Ammon's horn (tissue), 1 donor: ENCODE measurements at regions not wholly inside any gene's neighbourhood (a gene's known extent, or its start where the extent isn't known, plus 50 kb on each side); places are given as distances from the start of the nearest gene placed in this dataset.

ENCODE experiments used
- DNase-seq: peaks from one replicate; pipeline ENCODE4 v3.0.0-alpha.2; 2016; ENCODE audit warnings: low spot score

DNA sequence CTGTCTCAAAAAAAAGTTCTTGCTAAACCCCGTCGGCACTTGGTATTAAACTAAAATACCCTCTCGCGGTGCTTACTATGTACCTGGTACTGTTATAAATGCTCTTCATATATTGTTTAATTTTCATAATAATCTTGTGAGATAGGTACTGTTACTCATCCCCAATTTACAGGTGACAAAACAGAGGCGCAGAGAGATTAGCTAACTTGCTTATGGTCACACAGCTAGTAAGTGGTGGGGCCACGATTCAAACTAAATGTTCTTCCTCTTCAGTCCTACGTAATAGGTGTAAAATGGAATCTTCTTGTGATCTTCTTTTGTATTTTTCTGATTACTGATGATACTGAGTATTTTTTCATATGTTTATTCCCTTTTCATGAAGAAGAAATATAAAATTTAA, 51.3 kb downstream of the TET3 start:
- DNase-seq, result no peak

DNA sequence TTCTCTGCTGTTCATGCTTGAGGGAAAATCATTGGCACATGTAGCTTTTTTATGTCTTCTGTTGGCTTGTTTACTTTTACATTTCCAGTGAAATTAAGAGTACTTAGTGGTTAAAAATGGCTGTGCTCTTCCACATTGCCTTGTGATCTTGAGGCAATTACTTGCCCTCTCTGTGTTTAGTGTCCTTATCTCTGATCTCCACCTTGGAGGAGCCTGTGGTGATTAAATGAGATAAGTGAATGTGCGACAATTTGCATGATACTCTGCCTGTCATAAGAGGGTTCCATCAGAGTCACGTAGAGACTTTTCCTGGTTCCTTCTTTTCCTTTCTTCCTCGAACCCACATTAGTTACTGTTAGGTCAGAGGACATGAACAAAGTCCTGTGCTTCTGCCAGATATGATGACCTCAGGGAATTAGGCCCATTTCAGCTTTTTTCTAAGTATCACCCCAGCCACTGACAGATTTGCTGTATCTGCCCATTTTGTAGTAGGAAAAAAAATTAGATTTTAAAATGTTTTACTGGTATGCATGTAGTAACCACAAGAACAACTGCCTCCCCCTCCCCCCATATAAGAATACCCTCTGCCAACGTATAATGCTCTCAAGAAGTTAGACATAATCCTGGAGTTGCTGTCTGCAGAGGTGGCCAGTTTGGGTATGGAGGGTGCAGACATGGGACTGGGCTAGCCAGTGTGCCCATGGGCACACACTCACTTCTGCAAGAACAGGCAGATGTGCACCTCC, 51.9 kb downstream of the TET3 start:
- no peak for DNase-seq

DNA sequence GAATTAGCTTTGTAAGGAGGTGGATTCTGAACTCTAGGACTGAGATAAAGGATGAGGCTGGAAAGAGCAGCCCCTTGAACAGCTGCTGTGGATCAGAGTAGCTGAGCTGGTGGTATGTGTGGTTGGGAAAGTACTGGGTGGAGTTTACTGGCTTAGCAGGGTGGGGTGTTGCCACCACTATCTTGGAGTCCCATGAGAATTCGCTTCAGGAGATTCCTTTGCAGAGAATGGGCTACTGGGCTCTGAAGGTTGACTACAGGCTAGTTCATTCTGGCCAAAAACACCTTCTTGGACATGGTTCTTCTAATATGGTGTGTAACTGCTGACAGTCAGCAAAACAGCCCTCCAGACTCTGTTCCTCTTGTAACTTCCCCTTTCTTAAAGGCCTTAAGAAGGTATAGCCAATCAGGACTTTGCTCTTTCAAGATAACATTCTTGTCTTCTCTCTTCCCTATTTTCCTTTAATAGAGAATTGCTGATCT, 52.7 kb downstream of the TET3 start:
- DNase-seq, result peak; percentile 46

DNA sequence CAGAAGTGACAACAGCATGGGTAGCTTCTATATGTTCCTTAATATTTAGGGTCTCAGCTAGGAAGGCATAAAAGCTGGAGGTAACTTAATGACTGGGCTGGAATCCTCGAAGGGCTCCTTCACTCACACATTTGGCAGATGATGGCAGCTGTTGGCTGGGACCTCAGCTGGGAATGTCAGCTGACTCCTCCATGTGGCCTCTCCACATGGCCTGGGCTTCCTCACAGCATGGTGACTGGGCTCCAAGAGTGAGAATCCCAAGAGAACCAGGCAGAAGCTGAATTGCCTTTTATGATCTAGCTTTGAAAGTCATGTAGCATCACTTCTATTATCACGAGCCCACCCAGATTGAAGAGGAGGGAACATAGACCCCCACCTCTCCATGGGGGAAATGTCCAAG, 54.9 kb downstream of the TET3 start:
- no peak for DNase-seq

DNA sequence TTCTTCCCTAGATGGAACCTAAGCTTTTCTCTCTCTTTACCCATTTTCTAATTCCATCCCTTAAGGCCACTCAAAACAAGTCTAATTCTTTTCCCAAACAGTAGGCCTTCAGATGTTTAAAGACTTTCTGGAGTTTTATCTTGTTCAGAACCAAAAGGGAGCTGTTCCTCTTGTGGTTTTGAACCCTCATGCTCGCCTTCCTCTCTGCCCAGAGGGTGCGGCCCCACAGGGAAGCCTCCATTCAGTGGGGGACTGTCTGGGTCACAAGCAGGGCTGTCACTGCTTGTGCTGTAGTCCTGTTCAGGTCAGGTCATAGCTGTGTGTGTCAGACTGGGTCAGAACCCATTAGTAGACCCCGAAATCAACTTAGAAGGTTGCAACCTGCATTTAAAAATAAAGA, 56.5 kb downstream of the TET3 start:
- peak; percentile 43 for DNase-seq

DNA sequence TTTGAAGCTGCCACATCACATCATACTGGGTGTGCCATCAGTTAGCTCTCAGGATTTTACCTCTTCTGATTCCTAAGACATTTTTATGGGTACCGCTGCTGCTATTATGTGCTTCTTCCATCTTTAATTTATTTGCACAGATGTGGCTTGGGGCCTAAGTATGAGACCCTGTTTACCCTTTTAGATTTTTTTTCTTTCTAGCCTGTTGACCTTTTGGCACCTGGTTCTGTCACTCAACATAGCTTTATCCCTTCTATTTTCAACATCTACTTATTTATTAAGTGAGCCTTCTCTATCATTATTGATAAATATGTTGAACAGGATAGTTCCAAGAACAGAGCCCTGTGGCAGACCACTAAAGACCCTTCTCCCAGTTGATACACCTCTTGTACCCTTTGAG, 57.0 kb downstream of the TET3 start:
- DNase-seq, result no peak

DNA sequence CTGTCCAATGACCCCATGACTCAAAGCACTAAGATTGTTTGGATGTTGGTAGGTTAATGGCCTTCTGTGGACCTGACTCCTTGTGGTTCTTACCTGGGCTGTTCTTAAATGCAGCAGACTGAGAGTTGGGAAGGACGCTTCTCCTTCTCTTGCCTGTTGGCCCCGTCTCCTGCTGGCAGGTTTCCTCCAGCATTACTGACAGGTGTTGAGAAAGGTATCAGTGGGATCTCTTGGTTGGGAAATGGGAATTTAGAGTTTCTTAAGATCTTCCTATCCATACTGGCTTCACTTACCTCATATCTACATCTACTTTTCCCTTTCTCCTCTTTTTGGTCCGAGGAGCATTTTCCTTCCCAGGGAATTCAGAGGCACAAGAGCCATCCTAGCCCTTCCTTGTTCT, 57.9 kb downstream of the TET3 start:
- DNase-seq, result no peak

DNA sequence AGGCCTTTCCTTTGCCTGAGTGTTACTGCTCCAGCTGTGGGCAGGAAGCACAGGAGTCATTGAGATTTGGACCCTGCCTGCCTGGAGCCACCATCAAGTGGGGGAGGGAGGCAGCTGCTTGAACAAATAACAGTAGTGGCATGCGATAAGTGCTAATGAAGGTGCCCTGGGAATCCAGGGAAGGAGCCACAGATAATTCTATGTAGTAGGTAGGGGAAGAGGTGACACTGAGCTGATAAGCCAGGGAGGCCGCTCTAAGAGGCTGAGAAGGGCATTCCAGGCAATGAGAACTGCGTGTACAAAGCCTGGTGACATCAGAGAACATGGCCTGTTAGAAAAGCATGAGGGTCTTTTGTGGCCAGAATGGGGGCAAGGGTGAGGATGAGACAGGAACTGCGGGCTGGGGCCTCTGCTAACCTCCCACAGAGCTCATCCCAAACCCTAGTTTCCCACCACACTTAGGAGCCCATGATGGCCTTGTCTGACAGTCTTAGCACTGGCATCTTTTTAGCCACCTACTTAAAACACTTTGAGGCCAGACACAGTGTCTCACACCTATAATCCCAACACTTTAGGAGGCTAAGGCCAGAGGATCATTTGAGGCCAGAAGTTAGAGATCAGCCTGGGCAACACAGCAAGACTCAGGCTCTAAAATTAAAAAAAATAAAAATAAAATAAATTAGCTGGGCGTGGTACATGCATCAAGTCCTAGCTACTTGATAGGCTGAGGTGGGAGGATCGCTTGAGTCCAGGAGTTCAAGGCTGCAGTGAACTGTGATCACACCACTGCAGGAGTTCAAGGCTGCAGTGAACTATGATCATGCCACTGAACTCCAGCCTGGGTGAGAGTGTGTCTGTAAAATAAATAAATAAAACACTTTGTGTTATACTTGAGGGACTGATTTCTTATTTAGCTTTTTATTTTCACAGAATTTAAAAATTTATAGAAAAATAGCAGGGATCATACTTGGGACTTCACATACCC, 58.9 kb downstream of the TET3 start:
- DNase-seq, result no peak

DNA sequence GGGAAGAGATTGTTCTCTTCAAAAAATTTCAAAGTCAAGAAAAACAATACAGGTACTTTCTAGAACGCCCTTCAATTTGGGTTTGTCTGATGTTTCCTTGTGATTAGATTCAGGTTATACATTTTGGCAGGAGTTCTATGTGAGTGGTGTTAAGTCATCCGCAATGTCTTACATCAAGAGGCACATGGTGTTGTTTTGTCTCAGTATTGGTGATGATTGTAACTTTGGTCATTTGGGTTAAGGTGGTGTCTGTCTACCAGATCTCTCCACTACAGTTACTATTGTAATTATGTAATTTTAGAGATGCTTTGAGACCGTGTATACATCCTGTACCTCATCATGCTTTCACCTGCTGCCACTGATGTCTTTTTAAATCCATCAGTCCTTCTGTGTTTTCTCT, 60.3 kb downstream of the TET3 start:
- DNase-seq, result no peak

DNA sequence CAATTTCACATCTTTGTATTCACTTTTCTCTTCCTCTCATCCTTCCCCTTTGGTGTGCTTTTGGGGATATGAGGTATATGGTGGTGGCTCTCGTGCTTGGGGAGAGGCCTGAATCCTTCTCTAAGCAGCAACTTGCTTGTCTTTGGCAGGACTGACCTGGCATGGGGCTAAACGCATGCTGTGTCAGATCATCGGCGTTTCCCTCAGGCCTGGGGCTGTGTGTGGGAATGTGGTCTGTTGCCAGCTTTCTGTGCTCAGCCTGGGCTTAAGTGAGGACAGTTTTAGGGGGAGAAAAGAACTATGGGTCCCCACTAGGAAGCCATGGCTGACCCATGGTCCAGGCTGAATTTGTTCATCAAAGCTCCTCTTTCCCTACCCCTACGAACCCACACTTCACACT, 60.7 kb downstream of the TET3 start:
- DNase-seq, result no peak

DNA sequence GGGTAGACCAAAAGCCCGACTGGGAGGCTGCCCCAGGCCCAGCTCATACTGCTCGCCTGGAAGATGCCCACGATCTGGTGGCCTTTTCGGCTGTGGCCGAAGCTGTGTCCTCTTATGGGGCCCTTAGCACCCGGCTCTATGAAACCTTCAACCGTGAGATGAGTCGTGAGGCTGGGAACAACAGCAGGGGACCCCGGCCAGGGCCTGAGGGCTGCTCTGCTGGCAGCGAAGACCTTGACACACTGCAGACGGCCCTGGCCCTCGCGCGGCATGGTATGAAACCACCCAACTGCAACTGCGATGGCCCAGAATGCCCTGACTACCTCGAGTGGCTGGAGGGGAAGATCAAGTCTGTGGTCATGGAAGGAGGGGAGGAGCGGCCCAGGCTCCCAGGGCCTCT, 61.7 kb downstream of the TET3 start:
- DNase-seq, result no peak

DNA sequence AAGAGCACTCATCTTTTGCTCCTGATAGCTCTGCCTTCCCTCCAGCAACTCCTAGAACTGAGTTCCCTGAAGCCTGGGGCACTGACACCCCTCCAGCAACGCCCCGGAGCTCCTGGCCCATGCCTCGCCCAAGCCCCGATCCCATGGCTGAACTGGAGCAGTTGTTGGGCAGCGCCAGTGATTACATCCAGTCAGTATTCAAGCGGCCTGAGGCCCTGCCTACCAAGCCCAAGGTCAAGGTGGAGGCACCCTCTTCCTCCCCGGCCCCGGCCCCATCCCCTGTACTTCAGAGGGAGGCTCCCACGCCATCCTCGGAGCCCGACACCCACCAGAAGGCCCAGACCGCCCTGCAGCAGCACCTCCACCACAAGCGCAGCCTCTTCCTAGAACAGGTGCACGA, 62.4 kb downstream of the TET3 start:
- no peak for DNase-seq

DNA sequence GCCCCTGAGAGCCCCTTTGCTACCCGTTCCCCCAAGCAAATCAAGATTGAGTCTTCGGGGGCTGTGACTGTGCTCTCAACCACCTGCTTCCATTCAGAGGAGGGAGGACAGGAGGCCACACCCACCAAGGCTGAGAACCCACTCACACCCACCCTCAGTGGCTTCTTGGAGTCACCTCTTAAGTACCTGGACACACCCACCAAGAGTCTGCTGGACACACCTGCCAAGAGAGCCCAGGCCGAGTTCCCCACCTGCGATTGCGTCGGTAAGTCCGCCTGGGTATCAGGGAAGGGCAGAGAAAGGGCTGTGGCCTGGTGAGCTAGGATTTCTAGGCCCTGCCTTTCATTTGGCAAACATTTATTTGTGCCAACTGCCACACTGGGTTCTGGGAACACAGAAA, 63.4 kb downstream of the TET3 start:
- DNase-seq, result no peak

DNA sequence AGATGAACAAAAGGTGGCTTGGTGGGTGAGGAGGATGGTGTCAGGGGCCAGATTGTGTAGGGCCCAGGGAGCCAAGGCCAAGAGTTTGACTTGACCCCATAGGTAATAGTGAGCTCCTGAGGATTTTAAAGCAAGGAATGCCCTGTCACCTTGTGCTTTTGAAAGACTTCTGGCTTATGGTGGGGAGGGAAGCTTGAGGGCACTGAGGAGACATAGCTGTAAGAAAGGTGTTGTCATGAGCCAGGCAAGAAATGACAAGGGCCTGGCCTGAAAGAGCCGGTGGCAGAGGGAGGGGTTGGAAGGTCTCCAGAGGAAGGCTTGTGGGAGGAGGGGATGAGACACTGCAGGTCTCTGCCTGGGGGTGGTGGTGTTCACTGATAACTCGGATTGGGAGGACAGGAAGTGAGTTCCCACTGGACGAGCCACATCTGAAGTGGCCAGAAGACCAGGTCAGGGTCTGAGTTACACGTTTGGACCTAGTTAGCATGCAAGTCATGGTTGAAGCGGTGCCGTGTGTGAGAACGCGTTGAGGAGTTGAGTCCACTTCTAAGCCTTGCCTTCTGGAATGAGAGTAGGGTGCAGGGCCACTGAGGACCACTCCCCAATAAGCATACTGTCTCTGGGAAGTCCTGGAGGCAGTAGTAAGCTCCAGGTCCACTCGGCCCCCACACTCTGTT, 64.3 kb downstream of the TET3 start:
- DNase-seq, result no peak

DNA sequence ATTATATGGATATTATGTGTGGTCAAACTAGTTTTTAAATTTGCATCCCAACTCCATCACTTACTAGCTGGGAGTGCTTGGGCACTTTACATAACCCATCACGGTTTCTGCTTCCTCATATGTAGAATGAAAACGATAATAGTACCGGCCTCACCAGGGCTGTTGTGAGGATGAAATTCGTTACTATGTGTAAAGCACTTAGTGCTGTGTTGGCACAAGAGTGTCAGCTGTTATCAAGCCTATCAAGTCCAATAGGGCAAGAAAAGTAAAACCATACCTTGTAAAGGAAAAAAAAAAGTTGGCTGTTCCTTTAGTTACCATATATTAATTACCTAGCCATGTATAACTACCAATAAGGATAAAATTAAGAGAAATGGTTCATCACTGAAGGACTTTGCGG, 65.4 kb downstream of the TET3 start:
- DNase-seq, result no peak

DNA sequence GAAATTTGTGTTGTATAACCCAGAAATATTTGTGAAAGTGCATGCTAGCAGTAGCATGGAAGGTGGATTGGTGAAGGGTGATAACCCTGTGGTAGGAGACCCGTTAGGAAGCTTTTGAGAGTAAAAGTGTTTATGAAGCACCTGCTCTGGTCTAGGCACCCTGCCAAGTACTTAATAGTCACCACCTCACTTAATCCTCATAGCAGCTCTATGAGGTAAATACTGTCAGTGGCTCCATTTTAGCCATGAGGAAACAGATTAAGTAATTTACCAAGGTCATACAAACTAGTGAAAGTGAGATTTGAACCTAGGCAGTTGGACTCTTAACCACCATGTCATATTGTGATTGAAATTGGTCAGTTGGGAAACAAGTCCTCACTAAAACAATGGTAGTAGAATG, 66.8 kb downstream of the TET3 start:
- no peak for DNase-seq

DNA sequence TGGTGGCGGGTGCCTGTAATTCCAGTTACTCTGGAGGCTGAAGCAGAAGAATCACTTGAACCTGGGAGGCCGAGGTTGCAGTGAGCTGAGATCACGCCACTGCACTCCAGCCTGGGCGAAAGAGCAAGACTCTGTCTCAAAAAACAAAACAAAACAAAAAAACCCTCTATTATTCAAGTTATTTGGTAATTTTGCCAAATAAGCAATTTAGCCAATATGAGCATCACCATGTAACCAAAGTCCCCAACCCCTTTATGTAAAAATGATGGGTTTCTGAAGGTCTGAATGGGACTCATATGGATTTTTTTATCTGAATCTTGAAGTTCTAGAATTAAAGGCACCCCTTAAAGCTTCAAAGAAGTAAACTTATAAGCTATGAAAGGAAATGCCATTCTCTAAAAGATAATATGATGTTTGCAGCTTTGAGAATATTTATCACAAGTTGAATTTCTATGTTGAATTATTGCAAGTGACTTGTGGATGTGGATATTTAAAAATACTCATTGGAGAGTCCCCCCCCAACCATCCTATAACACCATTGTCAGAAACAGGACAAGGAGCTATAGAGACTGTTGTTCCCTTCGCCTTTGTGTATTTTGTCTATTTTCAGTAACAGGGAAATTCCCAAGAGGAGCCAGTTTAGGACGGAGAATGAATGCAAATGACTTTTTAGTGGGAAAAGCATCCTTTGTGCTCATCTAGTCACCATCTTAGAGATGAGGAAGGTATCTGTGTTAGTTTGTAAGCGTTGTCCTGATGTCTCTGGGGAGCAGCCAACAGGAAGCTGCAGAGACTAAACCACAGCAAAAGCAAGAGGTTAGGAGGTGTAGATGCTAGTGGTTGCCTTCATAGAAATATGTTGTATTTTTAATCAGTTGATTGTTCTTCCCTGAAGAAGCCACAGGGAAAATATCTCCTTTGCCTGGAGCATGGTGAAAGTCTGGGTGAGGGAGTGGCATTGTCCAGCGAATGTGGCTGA, 68.3 kb downstream of the TET3 start:
- peak; percentile 55 for DNase-seq

DNA sequence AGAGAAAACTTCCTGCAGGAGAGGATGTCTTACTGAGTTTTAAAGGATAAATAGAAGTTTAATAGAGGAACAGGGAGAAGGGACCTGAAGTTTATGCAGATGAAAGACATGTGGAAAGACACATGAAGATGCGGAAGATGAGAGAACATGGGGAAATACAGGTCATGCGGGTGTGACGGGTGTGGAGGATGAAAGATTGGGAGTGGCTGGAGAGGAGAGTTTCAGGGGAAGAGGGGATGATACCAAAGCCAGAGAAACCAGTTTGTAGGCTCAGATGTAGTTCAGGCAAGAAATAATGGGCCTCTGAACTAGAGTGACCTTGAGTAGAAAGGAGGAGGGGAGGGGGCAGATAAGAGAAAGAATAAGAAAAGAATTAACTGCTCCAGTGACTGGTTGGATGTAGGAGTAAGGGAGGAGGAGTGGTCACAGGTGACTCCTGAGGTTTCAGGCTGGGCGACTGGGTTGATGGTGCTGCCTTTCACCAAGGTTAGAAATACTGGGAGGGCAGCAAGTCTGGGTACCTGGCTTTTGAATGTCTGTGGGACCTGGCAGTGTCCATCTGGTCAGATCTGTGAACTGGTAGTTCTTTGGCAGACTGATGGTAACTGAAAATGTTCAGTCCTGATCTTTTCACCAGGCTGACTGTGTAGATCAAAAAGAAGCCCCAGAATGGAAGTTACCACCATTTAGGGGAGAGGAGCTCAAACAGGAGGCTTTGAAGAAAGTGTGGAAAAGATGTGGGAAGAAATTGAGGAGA, 69.4 kb downstream of the TET3 start:
- DNase-seq, result no peak

DNA sequence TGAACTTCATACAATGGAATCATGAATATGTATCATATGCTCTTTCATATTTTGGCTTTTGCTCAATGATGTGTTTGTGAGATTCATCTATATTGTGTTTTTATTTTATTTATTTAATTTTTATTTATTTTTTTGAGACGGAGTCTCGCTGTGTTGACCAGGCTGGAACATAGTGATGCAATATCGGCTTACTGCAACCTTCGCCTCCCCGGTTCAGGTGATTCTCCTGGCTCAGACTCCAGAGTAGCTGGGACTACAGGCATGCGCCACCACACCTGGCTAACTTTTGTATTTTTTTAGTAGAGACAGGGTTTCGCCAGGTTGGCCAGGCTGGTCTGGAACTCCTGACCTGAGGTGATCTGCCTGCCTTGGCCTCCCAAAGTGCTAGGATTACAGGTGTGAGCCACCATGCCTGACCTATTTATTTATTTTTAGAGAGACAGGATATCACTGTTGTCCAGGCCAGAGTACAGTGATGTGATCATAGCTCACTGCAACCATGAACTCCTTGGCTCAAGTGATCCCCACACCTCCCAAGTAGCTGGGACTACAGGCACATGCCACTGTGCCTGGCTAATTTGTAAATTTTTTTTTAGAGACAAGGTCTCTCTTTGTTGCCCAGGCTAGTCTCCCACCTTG, 74.5 kb downstream of the TET3 start:
- no peak for DNase-seq

DNA sequence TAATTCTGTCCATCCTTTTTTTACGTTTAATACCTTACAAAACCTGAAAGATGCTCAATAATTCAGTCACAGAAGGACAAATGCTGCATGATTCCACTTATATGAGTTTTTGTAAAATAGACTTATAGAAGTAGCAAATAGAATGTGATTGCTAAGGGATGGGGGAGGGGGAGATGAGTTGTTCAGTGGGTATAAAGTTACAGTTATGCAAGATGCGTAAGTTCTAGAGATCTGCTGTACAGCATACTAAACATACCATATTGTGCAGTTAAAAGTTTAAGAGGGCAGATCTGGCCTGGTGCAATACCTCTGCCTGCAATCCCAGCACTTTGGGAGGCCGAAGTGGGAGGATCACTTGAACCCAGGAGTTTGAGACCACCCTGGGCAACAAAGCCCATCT, 78.8 kb downstream of the TET3 start:
- no peak for DNase-seq
